HT1080 (cell line): ENCODE measurements at regions not wholly inside any gene's neighbourhood (a gene's known extent, or its start where the extent isn't known, plus 50 kb on each side); places are given as distances from the start of the nearest gene placed in this dataset.
A peak's percentile ranks its signal among the peaks of the same experiment; 100 is the strongest.
"Not testable (repeated sequence)": the region's sequence is repeated elsewhere in the genome, so short reads cannot be mapped to it uniquely, and the experiment has no call there.

Experiments
- DNase-seq: peaks from one replicate; pipeline ENCODE4 v3.0.0-alpha.2; 2015; ENCODE audit warnings: low read depth

DNA sequence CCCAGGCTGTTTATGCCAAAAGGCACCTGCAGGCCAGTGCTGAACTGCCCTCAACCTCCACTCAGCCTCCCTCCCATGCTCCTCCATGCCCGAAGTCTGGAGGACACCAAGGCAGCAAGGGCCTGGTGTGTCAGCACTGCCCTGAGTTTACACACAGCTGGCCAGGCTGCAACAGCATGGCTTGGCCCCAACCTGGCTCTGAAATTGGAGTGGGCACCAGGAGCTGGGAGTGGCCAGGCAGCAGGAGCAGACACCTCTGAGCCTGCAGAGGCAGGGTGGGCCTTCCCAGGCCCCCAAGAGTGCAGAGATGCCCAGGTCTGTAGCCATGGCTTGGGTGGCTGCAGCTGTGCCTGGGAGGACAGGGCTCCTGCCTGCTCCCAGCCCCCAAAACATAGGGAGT, 571.2 kb upstream of the ACTRT1 start:
- DNase-seq = no peak

DNA sequence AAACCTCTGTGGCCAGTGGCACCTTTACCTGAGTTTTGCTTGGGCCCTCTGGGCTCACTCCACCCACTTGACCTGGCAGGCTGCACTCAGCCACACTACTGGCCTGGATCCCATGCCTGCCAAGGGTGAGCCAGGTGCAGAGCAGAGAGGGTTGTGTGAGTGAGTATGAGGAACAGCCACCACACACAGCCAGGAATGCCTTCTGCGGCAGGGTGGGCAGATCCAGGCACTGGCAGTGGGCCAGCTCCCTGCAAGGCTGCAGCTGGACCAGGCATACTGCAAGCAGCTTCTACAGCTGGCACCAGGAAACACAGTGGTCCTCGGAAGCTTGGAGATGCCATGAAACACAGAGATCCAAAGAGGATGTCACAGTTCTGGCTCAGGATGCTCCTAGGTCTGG, 570.1 kb upstream of the ACTRT1 start:
- no peak for DNase-seq

DNA sequence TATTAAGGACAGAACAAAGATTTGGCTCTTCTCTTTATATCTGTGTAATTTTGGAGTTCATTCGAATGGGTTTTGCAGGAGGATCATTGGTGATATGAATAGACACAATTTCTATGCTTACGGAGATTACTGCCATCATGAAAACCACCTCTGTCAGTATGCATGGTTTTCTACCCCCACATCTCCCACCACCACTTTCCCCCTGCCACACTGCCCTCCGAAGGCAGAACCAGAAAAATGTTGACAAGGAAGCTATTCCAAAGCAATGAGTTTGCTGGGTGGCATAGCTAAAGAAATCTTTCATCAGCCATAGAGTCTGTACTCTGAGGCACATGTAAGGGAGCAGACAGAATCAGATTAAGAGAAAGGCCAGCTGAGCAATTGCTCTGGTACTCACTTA, 567.3 kb upstream of the ACTRT1 start:
- DNase-seq = no peak

DNA sequence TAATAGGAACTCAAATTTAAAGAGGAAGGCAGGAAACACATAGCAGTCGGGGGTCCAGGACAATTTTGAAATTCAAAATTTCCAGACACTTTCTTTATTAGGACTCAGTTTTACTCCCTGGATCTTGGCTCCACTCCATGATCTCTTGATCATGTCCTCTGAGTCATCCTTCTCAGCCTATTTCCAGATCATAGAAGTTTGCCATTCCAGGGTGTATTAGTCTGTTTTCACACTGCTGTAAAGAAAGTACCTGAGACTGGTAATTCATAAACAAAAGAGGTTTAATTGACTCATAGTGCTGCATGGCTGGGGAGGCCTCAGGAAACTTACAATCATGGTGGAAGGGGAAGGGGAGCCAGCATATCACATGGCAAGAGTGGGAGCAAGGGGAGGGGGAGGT, 564.7 kb upstream of the ACTRT1 start:
- DNase-seq = peak; percentile 29

DNA sequence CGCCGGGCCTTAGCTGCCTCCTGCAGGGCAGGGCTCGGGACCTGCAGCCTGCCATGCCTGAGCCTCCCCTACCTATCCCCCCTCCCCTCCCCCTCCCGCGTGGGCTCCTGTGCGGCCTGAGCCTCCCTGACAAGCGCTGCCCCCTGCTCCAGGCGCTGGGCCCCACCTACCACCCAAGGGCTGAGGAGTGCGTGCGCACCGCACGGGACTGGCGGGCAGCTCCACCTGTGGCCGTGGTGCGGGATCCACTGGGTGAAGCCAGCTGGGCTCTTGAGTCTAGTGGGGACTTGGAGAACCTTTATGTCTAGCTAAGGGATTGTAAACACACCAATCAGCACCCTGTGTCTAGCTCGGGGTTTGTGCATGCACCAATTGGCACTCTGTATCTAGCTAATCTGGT, 554.6 kb upstream of the ACTRT1 start:
- DNase-seq = not testable (repeated sequence)

DNA sequence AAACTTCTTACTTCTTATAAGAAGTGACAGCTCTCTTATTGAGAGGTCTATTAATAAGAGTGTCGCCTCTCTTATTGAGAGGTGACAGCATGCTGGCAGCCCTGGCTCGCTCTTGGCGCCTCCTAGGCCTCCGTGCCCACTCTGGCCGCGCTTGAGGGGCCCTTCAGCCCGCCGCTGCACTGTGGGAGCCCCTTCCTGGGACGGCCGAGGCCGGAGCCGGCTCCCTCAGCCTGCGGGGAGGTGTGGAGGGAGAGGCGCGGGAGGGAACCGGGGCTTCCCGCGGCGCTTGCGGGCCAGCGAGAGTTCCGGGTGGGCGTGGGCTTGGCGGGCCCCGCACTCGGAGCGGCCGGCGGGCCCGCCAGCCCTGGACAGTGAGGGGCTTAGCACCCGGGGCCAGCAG, 554.2 kb upstream of the ACTRT1 start:
- DNase-seq = not testable (repeated sequence)

DNA sequence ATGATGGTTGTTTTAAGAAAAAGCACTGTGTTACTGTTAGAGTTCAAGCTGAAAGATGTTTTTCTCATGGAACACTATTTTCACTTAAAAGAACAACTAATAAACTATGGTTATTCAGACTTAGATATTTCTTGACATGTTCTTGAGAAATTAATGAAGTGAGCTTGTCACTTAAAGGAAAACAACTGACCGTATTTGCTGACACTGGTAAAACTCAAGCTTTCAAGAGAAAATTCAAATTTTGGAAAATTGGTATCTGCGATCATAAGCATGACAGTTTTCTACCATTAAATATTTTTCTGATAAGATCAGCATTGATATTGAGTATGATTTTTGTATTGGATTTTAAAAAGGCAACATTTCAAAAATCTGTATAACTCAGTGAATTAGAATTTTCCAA, 549.5 kb upstream of the ACTRT1 start:
- no peak for DNase-seq

DNA sequence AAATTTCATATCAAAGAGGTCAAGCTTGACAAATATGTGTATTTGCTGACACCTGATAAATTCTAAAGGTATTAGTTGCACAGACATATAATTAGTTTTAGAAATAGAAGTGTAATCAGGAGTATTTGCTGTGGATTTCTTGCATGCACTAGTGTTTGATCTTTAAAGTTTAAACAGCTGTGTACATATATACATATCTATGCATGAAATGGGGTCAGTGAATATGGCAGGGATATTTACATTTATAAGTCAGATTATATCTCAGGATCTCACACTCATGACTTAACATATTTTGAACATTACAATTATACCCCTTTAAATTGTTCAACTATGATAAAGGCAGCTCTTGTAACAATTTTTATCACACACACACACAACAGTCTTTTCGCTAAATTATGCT, 547.4 kb upstream of the ACTRT1 start:
- DNase-seq = no peak

DNA sequence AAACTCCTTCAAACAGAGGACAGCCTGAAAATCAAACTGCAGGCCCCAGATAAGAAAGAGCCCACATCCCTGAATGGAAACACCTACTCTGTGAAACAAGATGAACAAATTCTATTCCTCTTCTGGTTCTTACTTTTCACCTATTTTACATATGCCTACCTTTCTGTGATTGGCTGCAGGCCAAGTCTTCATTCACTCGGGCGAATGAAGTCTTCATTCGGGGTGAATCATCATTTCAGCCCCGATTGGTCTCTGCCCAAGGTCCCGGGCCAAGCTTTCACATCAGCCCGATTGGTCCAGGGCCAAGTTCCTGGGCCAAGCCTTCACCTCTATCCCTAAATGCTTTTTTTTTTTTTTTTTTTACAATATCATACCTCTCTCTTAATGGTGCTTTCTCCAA, 529.8 kb upstream of the ACTRT1 start:
- DNase-seq = no peak

DNA sequence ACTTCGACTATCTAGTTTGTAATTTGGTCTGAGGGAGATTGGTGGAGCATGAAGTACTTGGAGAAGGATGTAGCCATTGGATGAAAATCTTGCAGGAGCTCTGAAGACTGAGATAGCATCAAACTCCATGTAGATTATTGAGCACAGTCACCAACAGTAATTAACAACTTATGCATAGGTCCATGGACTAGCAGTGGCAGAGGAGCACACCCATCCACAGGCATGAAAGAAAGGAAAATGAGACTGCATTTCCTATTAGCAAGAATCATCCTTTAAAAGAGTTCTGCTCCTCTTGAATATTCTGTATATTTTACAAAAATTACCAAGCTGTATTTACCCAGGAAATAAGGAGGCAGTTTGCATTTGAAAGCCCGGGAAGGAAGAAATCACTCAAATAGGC, 529.4 kb upstream of the ACTRT1 start:
- DNase-seq = no peak

DNA sequence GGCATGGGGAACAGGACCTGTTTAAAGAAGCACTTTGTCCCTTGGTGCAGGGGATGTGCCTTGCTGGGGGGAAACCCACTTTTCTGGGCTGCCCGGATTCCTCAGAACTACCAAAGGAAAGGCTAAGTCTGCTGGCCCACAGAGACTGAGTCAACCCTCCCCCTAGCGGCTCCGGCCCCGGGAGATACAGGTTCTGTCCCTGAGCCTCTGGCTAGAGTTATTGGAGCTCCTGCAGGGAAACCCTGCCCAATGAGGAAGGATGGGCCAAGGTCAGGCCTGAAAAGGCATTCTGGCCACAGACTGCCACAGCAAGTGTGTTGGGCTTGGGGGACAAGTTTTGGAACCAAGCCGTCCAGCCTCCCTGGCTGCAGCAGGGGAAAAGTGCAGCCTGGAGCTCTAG, 490.9 kb upstream of the ACTRT1 start:
- DNase-seq = no peak

DNA sequence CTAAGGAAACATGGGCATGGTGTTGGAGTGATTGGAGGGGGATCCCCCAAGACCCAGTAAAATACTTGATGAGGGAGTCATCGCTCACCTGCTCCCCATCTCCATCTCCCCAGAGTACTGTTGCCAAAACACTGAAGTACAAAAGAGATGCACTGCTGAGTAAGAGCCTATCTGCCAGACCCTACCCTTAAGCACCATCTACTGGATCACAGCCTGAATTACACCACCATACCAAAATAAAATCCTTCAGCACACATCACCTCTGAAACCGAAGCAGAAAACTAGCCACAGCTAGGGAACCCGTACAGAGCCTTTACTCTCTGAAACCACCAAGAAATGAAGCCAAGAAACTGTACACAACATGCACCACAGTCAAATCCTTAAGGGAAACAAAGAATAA, 466.3 kb upstream of the ACTRT1 start:
- DNase-seq = peak; percentile 37

DNA sequence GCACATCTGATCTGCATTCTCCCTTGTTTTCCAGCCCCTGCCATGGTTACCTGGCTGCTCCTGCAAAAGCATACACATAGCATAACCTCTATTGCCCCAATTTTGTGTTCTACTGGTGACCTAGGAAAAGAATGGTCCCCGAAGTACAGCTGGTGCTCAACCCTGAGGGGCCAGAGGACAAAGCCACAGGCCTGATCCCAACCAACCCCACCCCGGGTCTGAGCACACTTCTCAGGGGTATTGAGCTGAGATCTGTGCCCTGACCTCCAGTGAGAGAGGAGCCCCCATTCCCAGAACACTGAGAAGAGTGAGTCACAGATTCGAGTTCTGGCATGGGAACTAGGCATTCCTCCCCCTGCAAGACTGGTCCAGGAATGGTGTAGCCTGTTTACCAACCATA, 465.5 kb upstream of the ACTRT1 start:
- DNase-seq = no peak

DNA sequence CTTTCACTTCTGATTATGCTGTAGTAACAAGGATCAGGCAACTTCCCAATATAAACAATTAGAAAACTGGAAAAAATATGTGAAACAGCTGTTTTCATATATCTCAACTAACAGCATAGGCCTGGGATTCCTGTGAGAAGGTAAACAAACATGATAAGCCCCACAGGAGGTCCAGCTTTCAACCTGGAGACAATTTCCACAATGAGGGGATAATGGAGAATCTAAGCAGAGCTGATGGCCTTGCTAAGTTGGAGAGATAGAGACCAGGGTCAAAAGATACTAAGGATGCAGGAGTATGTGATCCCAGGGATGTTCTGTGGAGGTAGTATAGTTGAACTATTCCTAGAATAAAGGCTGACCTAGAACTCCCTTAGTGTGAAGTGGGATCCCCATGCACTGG, 452.3 kb upstream of the ACTRT1 start:
- no peak for DNase-seq

DNA sequence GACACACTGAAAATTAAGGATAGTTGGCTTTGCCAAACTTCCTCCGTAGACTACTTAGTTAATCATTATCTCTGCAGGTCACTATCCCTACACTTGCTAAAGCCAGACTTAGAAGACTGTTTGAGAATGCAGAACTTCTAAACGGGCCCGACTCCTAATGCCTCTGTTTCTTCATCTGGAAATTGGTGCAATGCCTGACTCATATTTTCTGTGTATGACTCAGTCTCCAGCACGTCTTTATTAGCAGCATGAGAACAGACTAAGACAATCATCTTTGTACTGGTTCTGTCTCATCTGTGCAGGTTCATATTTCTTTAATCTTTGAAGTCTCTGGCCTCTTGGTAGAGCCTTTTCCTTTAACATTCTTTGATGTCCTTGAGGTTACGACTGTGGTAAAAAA, 411.9 kb upstream of the ACTRT1 start:
- peak; percentile 84 for DNase-seq

DNA sequence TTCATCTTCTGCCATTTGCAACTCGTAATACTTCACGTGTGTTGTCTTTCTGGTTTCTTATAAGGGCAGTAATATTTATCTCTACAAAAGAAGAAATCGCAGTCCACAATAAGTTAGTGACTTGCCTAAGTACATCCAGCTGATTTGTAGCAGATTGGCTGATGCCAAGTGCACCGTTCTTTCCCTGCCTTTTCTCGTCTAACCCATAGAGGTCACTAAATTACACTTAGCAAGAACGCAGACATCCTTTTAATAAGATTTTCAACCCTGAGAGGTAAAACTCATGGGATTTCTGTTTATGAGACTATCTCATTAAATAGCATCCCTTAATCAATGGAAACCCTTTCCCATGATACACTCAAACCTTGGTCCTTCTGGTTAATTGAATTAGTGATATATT, 408.6 kb upstream of the ACTRT1 start:
- DNase-seq = no peak

DNA sequence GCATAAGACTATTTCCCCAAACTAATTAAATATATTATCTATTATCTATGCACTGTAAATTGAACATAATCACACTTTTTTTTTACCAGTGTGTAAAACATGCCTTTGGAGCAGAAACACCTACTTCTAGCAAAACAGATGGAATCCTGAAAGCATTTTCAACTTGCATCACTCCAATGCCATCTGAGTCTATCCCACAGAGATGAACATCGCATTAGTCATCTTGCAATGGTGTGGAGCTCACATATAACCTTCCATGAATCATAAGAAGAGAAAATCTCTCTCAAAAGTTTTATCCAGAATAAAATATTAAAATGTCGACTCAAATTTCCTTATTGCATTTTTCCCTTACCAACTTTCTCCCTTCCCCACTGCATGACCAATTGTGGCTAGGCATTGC, 406.7 kb upstream of the ACTRT1 start:
- peak; percentile 76 for DNase-seq

DNA sequence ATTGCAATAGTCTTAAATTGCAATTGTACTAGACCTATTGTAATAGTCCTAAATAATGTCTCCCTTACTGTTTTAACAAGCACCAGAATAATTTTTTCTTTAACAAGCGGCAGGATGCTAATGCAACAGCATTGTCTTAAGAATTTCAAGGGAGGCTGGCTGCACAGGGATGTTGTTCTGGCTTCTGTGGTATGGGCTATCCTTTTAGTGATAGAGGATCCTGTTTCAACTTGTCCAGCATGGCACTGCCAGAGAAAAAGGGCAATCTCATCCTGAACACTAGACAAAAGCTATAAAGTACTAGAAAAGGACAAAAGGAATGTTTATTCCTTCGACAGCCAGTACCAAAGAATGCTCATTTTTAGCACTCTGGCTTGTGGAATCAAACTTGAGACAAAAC, 405.5 kb upstream of the ACTRT1 start:
- no peak for DNase-seq

DNA sequence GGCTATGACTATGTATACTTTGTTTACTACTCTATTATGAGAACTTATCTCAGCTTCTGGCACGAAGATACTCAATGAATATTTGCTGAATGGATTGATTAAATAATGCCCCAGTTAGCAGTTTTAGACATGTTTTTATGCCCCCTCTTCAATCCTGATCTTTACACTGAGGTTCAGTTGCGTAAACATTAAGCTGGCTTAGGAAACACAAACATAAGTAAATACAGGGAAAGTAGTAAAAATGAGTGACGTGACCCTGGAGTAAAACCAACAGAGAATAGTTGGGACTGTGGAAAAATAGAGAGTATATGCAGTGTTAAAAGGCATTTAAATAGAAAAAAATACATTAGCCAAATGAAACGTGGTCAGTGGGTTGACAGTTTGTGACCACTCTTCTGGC, 387.0 kb upstream of the ACTRT1 start:
- DNase-seq = no peak

DNA sequence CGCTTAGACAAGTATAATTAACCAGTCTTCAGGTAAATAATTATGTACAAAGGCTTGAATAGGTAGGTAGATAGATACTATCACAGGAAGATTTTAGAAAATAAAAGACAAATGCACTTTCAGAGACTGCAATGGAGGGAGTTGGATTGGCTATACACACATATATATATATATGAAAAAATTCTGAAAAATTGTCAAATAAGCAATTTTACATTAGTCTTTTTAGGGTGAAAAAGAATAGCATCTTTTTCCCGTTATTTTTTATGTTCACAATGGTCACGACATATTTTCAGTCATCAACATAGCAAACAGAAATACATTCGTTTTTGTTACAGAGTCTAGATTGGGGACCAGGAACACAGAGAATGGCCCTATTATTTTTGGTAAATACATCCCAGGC, 385.9 kb upstream of the ACTRT1 start:
- DNase-seq = no peak

DNA sequence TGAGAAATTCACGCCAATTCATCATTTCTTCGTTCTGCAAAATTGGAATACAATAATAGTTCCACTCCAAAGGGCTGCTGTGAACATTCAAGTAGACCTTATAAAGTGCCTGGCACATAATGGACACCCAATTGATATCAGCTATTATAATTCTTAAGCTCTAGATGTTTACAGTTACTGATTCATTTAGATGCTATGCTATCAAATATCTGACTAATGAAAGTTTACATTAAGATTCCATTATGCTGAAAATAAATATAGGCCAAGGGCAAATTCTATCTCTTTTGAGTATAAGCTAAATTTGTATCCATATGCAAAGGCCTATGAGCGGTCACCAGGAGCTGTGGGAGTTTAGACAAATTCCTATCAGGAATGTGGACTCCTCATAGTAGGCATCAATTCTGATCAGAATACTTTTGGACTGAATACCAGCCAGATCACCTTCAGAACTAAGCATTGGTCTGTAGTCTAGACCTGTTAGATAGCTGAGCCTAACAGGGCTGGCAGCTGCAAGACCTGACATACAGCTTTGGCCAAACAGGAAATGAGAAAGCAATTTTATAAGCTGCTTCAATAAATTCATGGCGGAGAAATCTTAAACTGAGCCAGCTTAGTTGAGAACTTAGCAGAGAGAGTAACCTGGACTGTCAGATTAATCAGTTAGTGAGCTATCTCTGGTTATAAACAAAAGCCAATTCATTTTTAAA, 384.3 kb upstream of the ACTRT1 start:
- peak; percentile 10 for DNase-seq

DNA sequence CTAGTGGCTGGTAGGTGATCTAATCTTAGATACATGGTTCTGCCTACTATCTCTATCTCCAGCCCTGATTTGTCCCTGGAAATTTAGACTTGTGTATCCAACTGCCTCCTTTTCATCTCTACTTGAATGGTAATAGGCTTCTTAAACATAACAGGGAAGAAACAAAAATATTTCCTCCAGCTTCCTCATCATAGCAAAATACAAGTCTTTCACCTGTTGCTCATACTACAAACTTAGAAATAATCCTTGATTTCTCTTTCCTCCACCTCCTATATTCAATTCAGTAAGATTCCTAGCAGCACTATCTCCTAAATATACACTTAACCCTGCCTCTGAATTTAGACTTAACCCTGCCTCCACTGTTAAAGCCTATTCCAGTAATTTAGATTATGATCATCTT, 373.3 kb upstream of the ACTRT1 start:
- DNase-seq = no peak

DNA sequence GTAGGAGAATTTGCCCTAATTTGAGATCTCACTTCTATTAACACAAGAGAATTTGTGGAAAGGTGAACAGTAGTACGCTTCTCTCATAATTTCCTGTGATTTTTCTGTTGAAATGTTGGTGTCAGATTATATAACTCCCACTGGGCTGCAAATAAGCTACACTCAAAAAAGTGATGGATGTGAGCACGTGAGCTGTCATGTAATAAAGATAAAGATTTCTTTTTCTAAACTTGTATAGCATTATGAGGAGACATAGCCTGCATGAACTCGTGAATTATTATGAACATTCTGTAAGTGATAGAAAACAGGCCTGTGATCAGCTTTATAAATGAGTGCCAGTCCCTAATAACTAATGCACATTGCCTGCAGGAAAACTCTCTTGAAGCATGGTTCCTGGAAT, 356.6 kb upstream of the ACTRT1 start:
- no peak for DNase-seq

DNA sequence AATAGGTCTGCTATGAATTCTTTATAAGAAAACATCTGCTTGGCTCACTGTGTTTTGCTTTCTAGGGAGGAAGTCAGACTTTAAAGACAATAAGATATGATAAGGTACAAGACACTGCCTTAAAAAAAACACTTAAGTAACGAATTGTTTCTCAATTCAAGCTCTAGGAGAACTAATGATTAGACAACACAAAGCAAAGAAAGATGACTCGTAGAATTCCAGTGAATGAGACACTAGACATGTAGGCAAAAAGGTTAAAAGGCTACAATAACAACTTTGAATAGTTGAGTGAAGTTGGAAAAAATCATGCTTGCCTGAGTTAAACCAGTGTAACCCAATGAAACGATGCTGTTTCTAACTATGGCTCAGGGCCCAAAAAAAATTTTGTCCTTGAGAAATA, 344.4 kb upstream of the ACTRT1 start:
- DNase-seq = no peak
